ENCODE measurements at regions not wholly inside any gene's neighbourhood (a gene's known extent, or its start where the extent isn't known, plus 50 kb on each side); places are given as distances from the start of the nearest gene placed in this dataset.

GRCh38 chr10:10207538-10207937 lies 810.1 kb upstream of the CELF2 start:
- no peak for DNase-seq

GRCh38 chr10:10208196-10208595 lies 809.5 kb upstream of the CELF2 start:
- DNase-seq: no peak

GRCh38 chr10:10209167-10209566 lies 808.5 kb upstream of the CELF2 start:
- DNase-seq: no peak

GRCh38 chr10:10211409-10211808 lies 806.3 kb upstream of the CELF2 start:
- DNase-seq: no peak

GRCh38 chr10:10213237-10213636 lies 804.4 kb upstream of the CELF2 start:
- DNase-seq: no peak

GRCh38 chr10:10222304-10222841 lies 795.3 kb upstream of the CELF2 start:
- DNase-seq: no peak

- DNase-seq: no peak
Observed at GRCh38 chr10:10223131-10223530, 794.5 kb upstream of the CELF2 start.

- no peak for DNase-seq
Observed at GRCh38 chr10:10225136-10225676, 792.5 kb upstream of the CELF2 start.

GRCh38 chr10:10233229-10233628 lies 784.4 kb upstream of the CELF2 start:
- DNase-seq: no peak

GRCh38 chr10:10235003-10235402 lies 782.7 kb upstream of the CELF2 start:
- no peak for DNase-seq

- DNase-seq: no peak
Observed at GRCh38 chr10:10247585-10247984, 770.1 kb upstream of the CELF2 start.

GRCh38 chr10:10256860-10257259 lies 760.8 kb upstream of the CELF2 start:
- DNase-seq: no peak

- DNase-seq: no peak
Observed at GRCh38 chr10:10259013-10259412, 758.7 kb upstream of the CELF2 start.

GRCh38 chr10:10270126-10271050 lies 747.3 kb upstream of the CELF2 start:
- DNase-seq: no peak

- no peak for DNase-seq
Observed at GRCh38 chr10:10271639-10272192, 746.0 kb upstream of the CELF2 start.

GRCh38 chr10:10273661-10274060 lies 744.0 kb upstream of the CELF2 start:
- DNase-seq: no peak

- no peak for DNase-seq
Observed at GRCh38 chr10:10279906-10280305, 737.8 kb upstream of the CELF2 start.

- DNase-seq: no peak
Observed at GRCh38 chr10:10292501-10292900, 725.2 kb upstream of the CELF2 start.

- DNase-seq: no peak
Observed at GRCh38 chr10:10293041-10293440, 724.6 kb upstream of the CELF2 start.

- DNase-seq: no peak
Observed at GRCh38 chr10:10293481-10293951, 724.2 kb upstream of the CELF2 start.

- DNase-seq: no peak
Observed at GRCh38 chr10:10294184-10294880, 723.3 kb upstream of the CELF2 start.

- no peak for DNase-seq
Observed at GRCh38 chr10:10294881-10295529, 722.7 kb upstream of the CELF2 start.

- DNase-seq: no peak
Observed at GRCh38 chr10:10295537-10295936, 722.1 kb upstream of the CELF2 start.
